ENCODE measurements at regions not wholly inside any gene's neighbourhood (a gene's known extent, or its start where the extent isn't known, plus 50 kb on each side); places are given as distances from the start of the nearest gene placed in this dataset.

GRCh38 chr16:85236818-85237150 lies 124.5 kb upstream of the CIBAR2 start:
- POLR2A ChIA-PET: no interaction called here
- Histone ChIP-seq H3K36me3 (ENCODE audit: control insufficient read depth, insufficient read depth, low read length) (no peaks in the 10 kb centered on the region), H3K27me3 (ENCODE audit: control insufficient read depth, insufficient read depth, low read length) (no peaks in the 10 kb centered on the region), H3K4me3 (ENCODE audit: low read depth, low read length) (no peak overlapping the region)
- CTCF ChIA-PET: interaction anchor here (0.5 to 3.9 kb wide), 3 partner anchors 9 to 75 kb away, joined by 3 to 11 read pairs (median 4); no protein-coding TSS in a partner anchor
- TF ChIP-seq CTCF (IDR thresholded peaks at IDR 0.05; ENCODE audit: insufficient read depth, low read depth, low read length): no peak
- DNase-seq (ENCODE audit: low read depth): no peak

- CTCF ChIA-PET: interaction anchor here (1.1 to 3.9 kb wide), 2 partner anchors 7 to 45 kb away, joined by 3 to 11 read pairs; no protein-coding TSS in a partner anchor
- no peak for TF ChIP-seq CTCF (IDR thresholded peaks at IDR 0.05; ENCODE audit: insufficient read depth, low read depth, low read length)
Observed at GRCh38 chr16:85237817-85238216, 125.5 kb upstream of the CIBAR2 start.

GRCh38 chr16:85238233-85238647 lies 126.0 kb upstream of the CIBAR2 start:
- POLR2A ChIA-PET: no interaction called here
- no peak for DNase-seq (ENCODE audit: low read depth)
- CTCF ChIA-PET: interaction anchor here (1.0 to 1.6 kb wide), 3 partner anchors 15 to 78 kb away, joined by 3 to 10 read pairs (median 4); no protein-coding TSS in a partner anchor
- peak; percentile 28 for TF ChIP-seq CTCF (IDR thresholded peaks at IDR 0.05; ENCODE audit: insufficient read depth, low read depth, low read length)
- H3K36me3 ChIP-seq (ENCODE audit: control insufficient read depth, insufficient read depth, low read length): 0 out of 2 replicates have a peak, but pooled peaks cover 1% of the 10 kb centered on the region
- H3K27me3 ChIP-seq (ENCODE audit: control insufficient read depth, insufficient read depth, low read length): no peaks in the 10 kb centered on the region
- H3K4me3 ChIP-seq (ENCODE audit: low read depth, low read length): no peak overlapping the region

More at GRCh38 chr16:85237817-85238216, 125.5 kb upstream of the CIBAR2 start:
- no peak for DNase-seq (ENCODE audit: low read depth)
- no peaks in the 10 kb centered on the region for H3K36me3 ChIP-seq (ENCODE audit: control insufficient read depth, insufficient read depth, low read length)
- POLR2A ChIA-PET: no interaction called here
- no peaks in the 10 kb centered on the region for H3K27me3 ChIP-seq (ENCODE audit: control insufficient read depth, insufficient read depth, low read length)
- H3K4me3 ChIP-seq (ENCODE audit: low read depth, low read length): no peak overlapping the region

- no peaks in the 10 kb centered on the region for H3K27me3 ChIP-seq (ENCODE audit: control insufficient read depth, insufficient read depth, low read length)
- no peak for TF ChIP-seq CTCF (IDR thresholded peaks at IDR 0.05; ENCODE audit: insufficient read depth, low read depth, low read length)
- POLR2A ChIA-PET: no interaction called here
- CTCF ChIA-PET: interaction anchor here (1.0 to 1.6 kb wide), 3 partner anchors 14 to 124 kb away, joined by 3 to 10 read pairs (median 4); no protein-coding TSS in a partner anchor
- H3K36me3 ChIP-seq (ENCODE audit: control insufficient read depth, insufficient read depth, low read length): 0 out of 2 replicates have a peak, but pooled peaks cover 2% of the 10 kb centered on the region
- no peak overlapping the region for H3K4me3 ChIP-seq (ENCODE audit: low read depth, low read length)
- no peak for DNase-seq (ENCODE audit: low read depth)
Observed at GRCh38 chr16:85239239-85239638, 127.0 kb upstream of the CIBAR2 start.

- DNase-seq (ENCODE audit: low read depth): no peak
- POLR2A ChIA-PET: no interaction called here
- no peak for TF ChIP-seq CTCF (IDR thresholded peaks at IDR 0.05; ENCODE audit: insufficient read depth, low read depth, low read length)
- CTCF ChIA-PET: interaction anchor here (1.6 kb wide), 1 partner anchor 13 kb away, joined by 10 read pairs; no protein-coding TSS in a partner anchor
- H3K27me3 ChIP-seq (ENCODE audit: control insufficient read depth, insufficient read depth, low read length): no peaks in the 10 kb centered on the region
- 0 out of 2 replicates have a peak, but pooled peaks cover 2% of the 10 kb centered on the region for H3K36me3 ChIP-seq (ENCODE audit: control insufficient read depth, insufficient read depth, low read length)
- no peak overlapping the region for H3K4me3 ChIP-seq (ENCODE audit: low read depth, low read length)
Observed at GRCh38 chr16:85239871-85240270, 127.6 kb upstream of the CIBAR2 start.

Data from BJ (cell line).